HG03196 (cell line): ENCODE measurements at regions not wholly inside any gene's neighbourhood (a gene's known extent, or its start where the extent isn't known, plus 50 kb on each side); places are given as distances from the start of the nearest gene placed in this dataset.

ENCODE experiments used
- ATAC-seq: cut with Tn5 transposase; IDR thresholded peaks from one replicate; pipeline ENCODE4 v1.9.1; 2021; ENCODE audit not compliant: unreplicated experiment

- no peak for ATAC-seq
These were observed 743.6 kb downstream of the KCNJ3 start for GRCh38 chr2:155442088-155442487.

- ATAC-seq = no peak
These were observed 732.6 kb downstream of the KCNJ3 start for GRCh38 chr2:155431004-155431507.

GRCh38 chr2:155427470-155427869 is 729.0 kb downstream of the KCNJ3 start:
- ATAC-seq = no peak

- ATAC-seq = no peak
These were observed 726.0 kb downstream of the KCNJ3 start for GRCh38 chr2:155424518-155424917.

- no peak for ATAC-seq
These were observed 720.3 kb downstream of the KCNJ3 start for GRCh38 chr2:155418753-155419152.

GRCh38 chr2:155412598-155412997 is 714.1 kb downstream of the KCNJ3 start:
- peak; percentile 85 for ATAC-seq

- no peak for ATAC-seq
These were observed 706.0 kb downstream of the KCNJ3 start for GRCh38 chr2:155404433-155405002.

GRCh38 chr2:155393406-155393805 is 694.9 kb downstream of the KCNJ3 start:
- no peak for ATAC-seq

GRCh38 chr2:155391613-155392130 is 693.2 kb downstream of the KCNJ3 start:
- ATAC-seq = no peak

- ATAC-seq = no peak
These were observed 690.7 kb downstream of the KCNJ3 start for GRCh38 chr2:155389224-155389623.

GRCh38 chr2:155384555-155385123 is 686.1 kb downstream of the KCNJ3 start:
- ATAC-seq = no peak

GRCh38 chr2:155382776-155383175 is 684.3 kb downstream of the KCNJ3 start:
- no peak for ATAC-seq

GRCh38 chr2:155381436-155381835 is 682.9 kb downstream of the KCNJ3 start:
- ATAC-seq = no peak

- ATAC-seq = no peak
These were observed 681.0 kb downstream of the KCNJ3 start for GRCh38 chr2:155379494-155379893.

GRCh38 chr2:155377931-155378444 is 679.5 kb downstream of the KCNJ3 start:
- no peak for ATAC-seq

- no peak for ATAC-seq
These were observed 678.8 kb downstream of the KCNJ3 start for GRCh38 chr2:155377266-155377680.

- ATAC-seq = no peak
These were observed 674.5 kb downstream of the KCNJ3 start for GRCh38 chr2:155372969-155373368.

- no peak for ATAC-seq
These were observed 670.4 kb downstream of the KCNJ3 start for GRCh38 chr2:155368934-155369333.

- no peak for ATAC-seq
These were observed 666.3 kb downstream of the KCNJ3 start for GRCh38 chr2:155364766-155365165.

GRCh38 chr2:155363349-155363888 is 664.9 kb downstream of the KCNJ3 start:
- no peak for ATAC-seq

GRCh38 chr2:155357172-155357571 is 658.7 kb downstream of the KCNJ3 start:
- no peak for ATAC-seq

GRCh38 chr2:155356250-155356649 is 657.8 kb downstream of the KCNJ3 start:
- no peak for ATAC-seq
